GM06990 (cell line): ENCODE measurements at regions not wholly inside any gene's neighbourhood (a gene's known extent, or its start where the extent isn't known, plus 50 kb on each side); places are given as distances from the start of the nearest gene placed in this dataset.

Experiments used
- DNase-seq: peaks from one replicate; pipeline ENCODE4 v3.0.0-alpha.2; 2011; ENCODE audit not compliant: insufficient read length; ENCODE audit errors: extremely low read depth
- H3K27me3 ChIP-seq: replicated peaks from 2 replicates; pipeline ENCODE4 v1.6.0; 2011; ENCODE audit warnings: low read length; ENCODE audit not compliant: control insufficient read depth, insufficient read depth
- H3K36me3 ChIP-seq: 2 replicates; pipeline ENCODE4 v1.5.1; 2011; ENCODE audit warnings: low read length; ENCODE audit not compliant: control insufficient read depth, insufficient read depth
- H3K4me3 ChIP-seq: replicated peaks from 2 replicates; pipeline ENCODE4 v1.5.1; 2011; ENCODE audit warnings: low read depth, mild to moderate bottlenecking, control low read depth, low read length
- TF ChIP-seq, protein P1 (sequence below): IDR thresholded peaks from 2 replicates; pipeline ENCODE4 v1.5.1; 2011; ENCODE audit warnings: low read length, control low read depth, mild to moderate bottlenecking, inconsistent platforms; ENCODE audit not compliant: insufficient read depth, poor library complexity, severe bottlenecking

DNA sequence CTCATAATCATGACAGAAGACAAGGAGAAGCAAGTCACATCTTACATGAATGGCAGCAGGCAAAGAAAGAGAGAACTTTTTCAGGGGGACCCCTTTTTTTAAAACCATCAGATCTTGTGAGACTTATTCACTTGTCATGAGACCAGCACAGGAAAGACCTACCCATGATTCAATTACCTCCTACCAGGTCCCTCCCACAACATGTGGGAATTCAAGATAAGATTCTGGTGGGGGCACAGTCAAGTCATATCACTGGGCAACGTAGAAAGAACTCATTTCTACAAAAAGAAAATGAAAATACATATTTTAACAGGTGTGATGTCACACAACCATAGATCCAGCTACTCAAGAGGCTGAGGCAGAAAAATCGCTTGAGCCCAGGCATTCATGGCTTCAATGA is 304.1 kb downstream of the IPMK start:
- no peak overlapping the region for H3K4me3 ChIP-seq
- TF ChIP-seq, protein P1, sequence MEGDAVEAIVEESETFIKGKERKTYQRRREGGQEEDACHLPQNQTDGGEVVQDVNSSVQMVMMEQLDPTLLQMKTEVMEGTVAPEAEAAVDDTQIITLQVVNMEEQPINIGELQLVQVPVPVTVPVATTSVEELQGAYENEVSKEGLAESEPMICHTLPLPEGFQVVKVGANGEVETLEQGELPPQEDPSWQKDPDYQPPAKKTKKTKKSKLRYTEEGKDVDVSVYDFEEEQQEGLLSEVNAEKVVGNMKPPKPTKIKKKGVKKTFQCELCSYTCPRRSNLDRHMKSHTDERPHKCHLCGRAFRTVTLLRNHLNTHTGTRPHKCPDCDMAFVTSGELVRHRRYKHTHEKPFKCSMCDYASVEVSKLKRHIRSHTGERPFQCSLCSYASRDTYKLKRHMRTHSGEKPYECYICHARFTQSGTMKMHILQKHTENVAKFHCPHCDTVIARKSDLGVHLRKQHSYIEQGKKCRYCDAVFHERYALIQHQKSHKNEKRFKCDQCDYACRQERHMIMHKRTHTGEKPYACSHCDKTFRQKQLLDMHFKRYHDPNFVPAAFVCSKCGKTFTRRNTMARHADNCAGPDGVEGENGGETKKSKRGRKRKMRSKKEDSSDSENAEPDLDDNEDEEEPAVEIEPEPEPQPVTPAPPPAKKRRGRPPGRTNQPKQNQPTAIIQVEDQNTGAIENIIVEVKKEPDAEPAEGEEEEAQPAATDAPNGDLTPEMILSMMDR: no peak
- H3K36me3 ChIP-seq: no peaks in the 10 kb centered on the region
- no peak for DNase-seq
- no peaks in the 10 kb centered on the region for H3K27me3 ChIP-seq

DNA sequence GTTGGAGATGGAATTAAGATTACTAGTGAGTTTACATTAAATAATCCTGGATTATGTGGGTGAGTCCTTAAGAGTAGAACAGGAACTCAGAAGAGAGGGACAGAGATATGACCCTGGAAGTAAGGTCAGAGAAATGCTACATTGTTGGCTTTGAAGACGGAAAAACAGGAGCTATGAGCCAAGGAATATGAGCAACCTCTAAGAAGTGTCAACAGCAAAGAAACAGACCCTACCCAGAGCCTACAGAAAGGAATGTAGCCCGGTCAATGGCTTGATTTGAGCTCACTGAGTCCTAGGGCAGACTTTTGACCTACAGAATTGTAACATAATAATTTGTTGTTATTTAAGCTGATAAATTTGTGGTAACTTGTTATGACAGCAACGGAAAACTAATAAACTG is 304.9 kb downstream of the IPMK start:
- TF ChIP-seq, protein P1: no peak
- Histone ChIP-seq H3K27me3 (no peaks in the 10 kb centered on the region), H3K4me3 (no peak overlapping the region), H3K36me3 (no peaks in the 10 kb centered on the region)
- no peak for DNase-seq

DNA sequence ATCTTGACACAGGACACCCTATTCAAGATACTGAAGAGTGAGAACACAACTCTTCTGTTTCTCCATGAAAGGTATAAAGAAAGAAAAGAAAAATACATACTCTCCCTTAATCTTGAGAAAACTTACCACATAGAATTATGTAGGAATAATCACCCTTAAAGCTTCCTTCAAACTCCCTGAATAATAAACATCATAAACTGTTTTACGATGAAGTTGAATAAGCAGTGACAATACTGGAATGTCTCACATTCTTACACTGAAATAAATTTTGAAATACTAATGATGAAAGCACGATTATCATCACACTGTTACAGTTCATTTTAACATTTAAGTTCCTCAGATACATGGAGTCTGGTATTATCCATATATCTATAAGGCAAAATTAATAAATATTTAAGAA is 306.2 kb downstream of the IPMK start:
- Histone ChIP-seq H3K36me3 (no peaks in the 10 kb centered on the region), H3K27me3 (no peaks in the 10 kb centered on the region), H3K4me3 (no peak overlapping the region)
- TF ChIP-seq, protein P1: no peak
- no peak for DNase-seq

DNA sequence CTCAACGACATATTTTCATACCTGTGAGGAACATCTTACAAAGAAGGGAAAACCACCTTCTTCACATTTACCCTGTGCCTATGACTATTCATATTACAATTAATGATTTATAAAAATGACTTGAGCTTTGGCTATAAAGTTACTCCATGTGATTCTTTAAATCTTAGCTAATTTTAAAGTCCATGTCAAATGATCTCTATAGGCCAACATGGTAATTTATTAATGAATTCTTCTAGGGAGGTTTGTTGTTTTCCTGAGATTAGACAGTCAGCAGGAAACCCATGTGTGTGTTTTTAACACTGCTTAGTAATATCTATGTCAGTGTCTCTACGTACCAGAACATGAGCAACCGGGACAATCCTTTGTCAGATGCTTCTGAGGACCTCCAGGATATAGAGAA is 307.3 kb downstream of the IPMK start:
- Histone ChIP-seq H3K36me3 (no peaks in the 10 kb centered on the region), H3K27me3 (no peaks in the 10 kb centered on the region), H3K4me3 (no peak overlapping the region)
- TF ChIP-seq, protein P1: no peak
- DNase-seq: no peak

DNA sequence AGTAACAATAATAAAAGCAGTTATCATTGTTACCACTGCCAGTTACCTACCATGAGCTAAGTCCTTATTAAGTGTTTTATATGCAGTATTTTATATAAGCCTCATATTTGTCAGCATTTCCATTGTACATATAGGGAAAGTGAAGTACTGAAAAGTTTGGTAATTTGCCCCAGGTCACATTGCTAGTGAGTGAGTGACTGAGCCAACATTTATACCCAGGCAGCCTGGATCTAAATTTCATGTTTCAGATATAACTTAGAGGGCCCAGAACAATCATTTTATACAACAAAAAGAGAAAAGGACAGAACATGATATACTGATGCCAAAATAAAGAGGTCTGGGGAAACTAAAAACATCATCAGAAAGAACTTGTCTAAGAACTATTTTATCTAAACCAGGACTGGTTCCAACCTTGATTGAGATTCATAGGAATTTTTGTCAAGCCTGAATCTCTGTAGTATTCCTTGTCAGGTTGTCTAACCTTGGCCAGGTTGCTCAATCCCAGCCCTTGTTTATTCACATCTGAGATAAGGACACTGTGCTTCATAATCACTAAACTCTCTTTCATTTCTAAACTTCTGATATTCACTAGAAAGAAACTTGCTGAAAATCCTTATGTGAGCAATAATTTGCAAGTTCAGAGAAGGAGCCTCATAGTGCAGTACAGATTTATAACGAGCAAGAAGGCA is 308.2 kb downstream of the IPMK start:
- no peak for DNase-seq
- TF ChIP-seq, protein P1: no peak
- Histone ChIP-seq H3K27me3 (no peaks in the 10 kb centered on the region), H3K4me3 (no peak overlapping the region), H3K36me3 (no peaks in the 10 kb centered on the region)

DNA sequence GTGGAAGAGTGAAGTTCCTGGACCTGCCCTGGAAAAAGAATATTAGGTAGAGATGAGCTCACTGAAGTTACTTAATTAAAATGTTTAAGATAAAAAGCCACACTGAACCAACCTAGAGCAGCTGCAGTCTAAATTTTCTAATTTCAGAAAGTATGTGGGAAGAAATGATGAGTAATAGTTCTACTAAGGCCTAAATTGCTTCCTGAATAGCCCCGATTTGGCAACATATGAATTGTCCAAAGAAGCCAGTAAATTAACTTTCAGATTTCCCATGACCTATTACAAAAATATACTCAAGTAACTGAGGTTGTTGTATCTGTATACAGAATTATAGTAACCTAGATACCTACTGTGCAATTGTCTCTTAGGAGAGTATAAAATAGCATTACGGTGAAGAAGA is 312.6 kb downstream of the IPMK start:
- TF ChIP-seq, protein P1: no peak
- no peak for DNase-seq
- Histone ChIP-seq H3K27me3 (no peaks in the 10 kb centered on the region), H3K4me3 (no peak overlapping the region), H3K36me3 (no peaks in the 10 kb centered on the region)
